ENCODE measurements at regions not wholly inside any gene's neighbourhood (a gene's known extent, or its start where the extent isn't known, plus 50 kb on each side); places are given as distances from the start of the nearest gene placed in this dataset.

DNA sequence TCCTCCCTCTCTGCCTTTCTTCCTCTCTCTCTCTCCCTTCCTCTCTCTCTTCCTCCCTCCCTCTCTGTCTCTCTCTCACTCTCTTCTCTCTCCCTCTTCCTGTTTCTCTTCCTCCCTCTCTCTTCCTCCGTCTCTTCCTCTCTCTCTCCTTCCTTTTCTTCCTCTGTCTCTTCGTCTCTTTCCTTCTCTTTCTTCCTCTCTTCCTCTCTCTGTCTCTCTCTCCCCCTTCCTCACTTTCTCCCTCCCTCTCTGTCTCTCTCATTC is 295.3 kb downstream of the ASMT start:
- TF ChIP-seq, protein P1, sequence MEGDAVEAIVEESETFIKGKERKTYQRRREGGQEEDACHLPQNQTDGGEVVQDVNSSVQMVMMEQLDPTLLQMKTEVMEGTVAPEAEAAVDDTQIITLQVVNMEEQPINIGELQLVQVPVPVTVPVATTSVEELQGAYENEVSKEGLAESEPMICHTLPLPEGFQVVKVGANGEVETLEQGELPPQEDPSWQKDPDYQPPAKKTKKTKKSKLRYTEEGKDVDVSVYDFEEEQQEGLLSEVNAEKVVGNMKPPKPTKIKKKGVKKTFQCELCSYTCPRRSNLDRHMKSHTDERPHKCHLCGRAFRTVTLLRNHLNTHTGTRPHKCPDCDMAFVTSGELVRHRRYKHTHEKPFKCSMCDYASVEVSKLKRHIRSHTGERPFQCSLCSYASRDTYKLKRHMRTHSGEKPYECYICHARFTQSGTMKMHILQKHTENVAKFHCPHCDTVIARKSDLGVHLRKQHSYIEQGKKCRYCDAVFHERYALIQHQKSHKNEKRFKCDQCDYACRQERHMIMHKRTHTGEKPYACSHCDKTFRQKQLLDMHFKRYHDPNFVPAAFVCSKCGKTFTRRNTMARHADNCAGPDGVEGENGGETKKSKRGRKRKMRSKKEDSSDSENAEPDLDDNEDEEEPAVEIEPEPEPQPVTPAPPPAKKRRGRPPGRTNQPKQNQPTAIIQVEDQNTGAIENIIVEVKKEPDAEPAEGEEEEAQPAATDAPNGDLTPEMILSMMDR (conservative IDR thresholded peaks at IDR 0.05 in 1 of 2, IDR thresholded peaks at IDR 0.05 in 1 of 2; ENCODE audit: low read depth in 1 of 2, low read length in 2 of 2) = no peak
- no peak for TF ChIP-seq EZH2 (IDR thresholded peaks at IDR 0.05; ENCODE audit: low read length, missing control alignments)

Measured in fibroblast of lung (primary cell).